H1 (cell line): ENCODE measurements at regions not wholly inside any gene's neighbourhood (a gene's known extent, or its start where the extent isn't known, plus 50 kb on each side); places are given as distances from the start of the nearest gene placed in this dataset.

ENCODE experiments used
- CHD2 ChIP-seq: IDR thresholded peaks from 2 replicates; pipeline ENCODE4 v1.6.1; 2012; ENCODE audit warnings: low read length, improper control_type of control experiment
- E2F6 ChIP-seq: IDR thresholded peaks from 2 replicates; pipeline ENCODE4 v1.6.1; 2012; ENCODE audit warnings: inconsistent platforms
- FOSL1 ChIP-seq: IDR thresholded peaks from 2 replicates; pipeline ENCODE4 v1.6.1; 2011; ENCODE audit warnings: mild to moderate bottlenecking, low read depth, low read length, moderate library complexity; ENCODE audit not compliant: insufficient read depth
- KDM5A ChIP-seq: fragments of 200-600 bp; IDR thresholded peaks from 2 replicates; pipeline ENCODE4 v1.7.1; 2012; ENCODE audit warnings: mild to moderate bottlenecking, low read length, inconsistent platforms, mixed read lengths
- SAP30 ChIP-seq: fragments of 300-600 bp; sonication (generic); IDR thresholded peaks from 2 replicates; pipeline ENCODE4 v1.7.1; 2012; ENCODE audit warnings: low read length, moderate library complexity, mild to moderate bottlenecking, inconsistent platforms; ENCODE audit not compliant: insufficient read depth, insufficient replicate concordance
- SIRT6 ChIP-seq: IDR thresholded peaks from one replicate; pipeline ENCODE4 v1.7.1; 2012; ENCODE audit warnings: low read length, inconsistent platforms

- TF ChIP-seq SAP30: no peak
- no peak for TF ChIP-seq E2F6
- TF ChIP-seq FOSL1: no peak
- TF ChIP-seq CHD2: no peak
- TF ChIP-seq SIRT6: no peak
- TF ChIP-seq KDM5A: no peak
- TF ChIP-seq, all 59 proteins: peak for 0
Measured at GRCh38 chr13:47835470-47836228, 165.4 kb downstream of the SUCLA2 start (continued).
